ENCODE measurements at regions not wholly inside any gene's neighbourhood (a gene's known extent, or its start where the extent isn't known, plus 50 kb on each side); places are given as distances from the start of the nearest gene placed in this dataset.
"Not testable (repeated sequence)": the region's sequence is repeated elsewhere in the genome, so short reads cannot be mapped to it uniquely, and the experiment has no call there.

DNA sequence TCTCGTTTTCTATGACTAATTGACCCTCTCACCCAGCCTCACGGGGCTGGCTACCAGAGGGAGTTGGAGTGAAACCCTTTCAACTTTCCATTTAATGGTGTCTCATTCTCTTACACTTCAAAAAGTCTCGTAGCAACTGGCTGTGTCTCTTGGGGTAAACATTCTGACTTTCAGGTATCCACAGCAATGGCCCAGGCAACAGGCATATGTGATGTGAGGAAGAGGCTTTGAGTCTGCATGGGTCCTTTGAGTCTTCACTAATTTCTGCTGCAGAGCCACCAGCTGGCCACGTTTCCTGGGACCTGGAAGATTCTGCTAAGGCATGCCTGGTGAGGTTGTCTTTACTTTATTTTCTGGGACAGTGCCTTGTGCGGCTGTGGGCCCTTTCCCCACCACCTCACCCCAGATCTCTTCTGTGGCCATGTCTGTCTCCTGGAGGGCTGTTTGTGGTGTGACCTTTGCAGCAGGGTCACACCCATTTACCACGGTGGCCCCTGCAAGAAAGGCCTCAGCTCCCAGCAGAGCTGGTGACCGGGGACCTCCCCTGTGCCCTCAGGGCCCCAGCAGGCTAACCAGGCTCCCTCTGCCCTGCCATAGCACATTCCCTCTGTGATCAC is 112.5 kb upstream of the FRG1 start:
- DNase-seq (ENCODE audit: low spot score), result no peak

DNA sequence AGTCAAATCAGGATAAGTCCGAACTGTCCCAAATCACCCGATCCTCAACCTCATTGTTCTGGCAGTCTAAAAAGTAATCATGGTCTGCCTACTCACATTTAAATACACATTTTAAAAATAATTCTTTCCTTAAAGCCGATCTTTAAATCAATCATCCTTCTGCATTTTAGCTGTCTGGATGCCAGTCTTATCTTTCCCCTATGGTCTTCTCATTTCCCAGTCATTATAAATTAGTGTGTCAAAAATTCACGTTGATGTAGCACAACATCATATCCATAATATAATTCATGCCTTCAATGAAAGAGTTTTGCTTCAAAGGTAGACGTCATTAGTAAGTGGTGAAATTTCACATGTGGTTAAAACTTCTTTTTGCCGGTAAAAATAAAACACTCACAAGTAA is 108.1 kb upstream of the FRG1 start:
- DNase-seq (ENCODE audit: low spot score), result no peak

DNA sequence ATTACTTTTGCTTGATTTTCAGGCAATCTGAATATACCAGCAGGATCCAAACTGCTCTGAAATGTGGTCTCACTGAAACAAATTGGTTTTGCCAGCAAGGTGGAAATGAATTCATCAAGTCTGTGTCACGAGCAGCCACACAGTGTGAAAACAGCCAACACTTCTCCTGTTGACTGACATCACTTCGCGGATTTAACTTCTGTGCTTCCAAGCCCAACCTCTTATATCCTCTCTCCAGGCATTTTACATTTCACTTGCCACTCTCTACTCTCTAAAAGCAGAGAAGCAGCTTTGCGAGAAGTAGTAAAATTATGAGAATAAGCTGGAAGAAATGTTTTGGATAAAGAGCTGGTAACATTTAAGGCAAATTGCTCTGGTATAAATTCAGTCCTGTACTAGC is 106.1 kb upstream of the FRG1 start:
- DNase-seq (ENCODE audit: low spot score), result no peak

DNA sequence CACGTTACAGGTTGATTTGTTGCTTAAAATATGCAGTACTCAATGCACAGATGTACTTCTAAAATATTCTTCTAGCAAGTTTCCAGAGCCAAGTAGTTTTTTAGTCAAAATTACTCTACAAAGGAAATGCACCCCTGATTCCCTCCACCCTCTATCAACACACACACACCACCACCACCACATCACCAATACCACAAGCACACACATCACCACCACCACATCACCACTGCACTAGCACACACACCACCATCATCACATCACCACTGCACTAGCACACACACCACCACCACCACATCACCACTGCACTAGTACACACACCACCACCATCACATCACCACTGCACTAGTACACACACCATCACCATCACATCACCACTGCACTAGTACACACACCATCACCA is 105.2 kb upstream of the FRG1 start:
- DNase-seq (ENCODE audit: low spot score), result no peak

DNA sequence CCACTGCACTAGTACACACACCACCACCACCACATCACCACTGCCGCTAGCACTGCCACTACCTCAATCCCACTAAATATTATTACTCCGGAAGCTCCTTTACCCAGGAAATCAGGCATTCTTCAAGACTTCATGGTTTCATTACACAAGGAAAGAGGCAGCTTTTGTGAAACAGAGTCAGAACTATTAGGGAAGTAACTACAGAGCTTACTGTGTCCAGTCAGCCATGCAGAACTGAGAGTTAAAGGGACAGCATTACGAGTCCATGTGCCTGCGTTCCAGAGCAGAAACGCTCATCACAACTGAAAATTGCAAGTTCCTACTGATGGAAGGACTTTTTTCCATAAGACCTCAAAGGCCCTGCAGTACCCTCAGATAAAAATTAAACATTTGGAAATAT is 103.2 kb upstream of the FRG1 start:
- DNase-seq (ENCODE audit: low spot score), result no peak

DNA sequence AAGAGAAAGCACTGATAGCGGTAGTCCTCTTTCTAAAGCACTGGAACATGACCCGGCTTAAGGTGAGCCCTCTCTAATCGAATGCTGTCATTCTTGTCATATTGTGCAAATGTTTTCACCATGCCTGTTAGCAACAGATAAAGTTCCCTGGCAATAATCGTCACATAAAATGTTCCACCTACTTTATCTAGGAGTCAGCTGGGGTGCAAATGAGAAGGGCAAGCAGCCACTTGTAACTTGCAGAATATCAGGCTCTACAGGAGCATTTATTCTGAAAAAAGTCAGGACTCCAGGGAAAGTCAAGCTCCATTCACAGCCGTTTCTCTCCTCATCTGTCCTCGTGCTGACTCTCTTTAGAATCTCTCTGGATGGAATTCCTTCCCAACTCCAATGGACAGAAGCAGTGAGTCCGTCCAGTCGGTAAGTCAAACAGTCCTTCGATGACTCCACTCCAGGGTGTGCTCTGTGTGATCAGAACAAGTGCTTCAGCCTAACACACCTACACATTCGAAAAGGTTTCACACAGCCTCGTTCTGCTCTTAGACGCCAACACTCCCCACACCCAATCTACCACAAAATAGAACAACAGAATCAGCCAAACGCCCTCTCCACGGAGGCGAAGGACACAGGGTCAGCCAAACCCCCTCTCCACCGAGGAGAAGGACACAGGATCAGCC is 101.7 kb upstream of the FRG1 start:
- no peak for DNase-seq (ENCODE audit: low spot score)

DNA sequence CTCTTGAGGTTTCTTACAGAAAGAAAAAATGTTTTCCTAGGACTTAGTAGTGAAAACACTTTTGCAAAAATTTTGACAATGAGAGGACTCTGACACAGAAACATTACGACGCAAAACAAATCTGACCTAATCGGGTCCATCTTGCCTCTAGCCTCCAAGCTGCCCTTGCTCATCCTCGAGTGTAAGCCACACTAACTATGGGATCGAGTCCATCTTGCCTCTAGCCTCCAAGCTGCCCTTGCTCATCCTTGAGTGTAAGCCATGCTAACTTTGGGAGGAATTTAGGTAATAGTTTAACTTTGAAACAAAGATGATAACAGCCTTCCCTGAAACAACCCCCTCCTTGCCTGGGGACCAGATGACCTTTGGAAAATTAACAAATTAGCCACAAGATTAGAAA is 100.3 kb upstream of the FRG1 start:
- no peak for DNase-seq (ENCODE audit: low spot score)

DNA sequence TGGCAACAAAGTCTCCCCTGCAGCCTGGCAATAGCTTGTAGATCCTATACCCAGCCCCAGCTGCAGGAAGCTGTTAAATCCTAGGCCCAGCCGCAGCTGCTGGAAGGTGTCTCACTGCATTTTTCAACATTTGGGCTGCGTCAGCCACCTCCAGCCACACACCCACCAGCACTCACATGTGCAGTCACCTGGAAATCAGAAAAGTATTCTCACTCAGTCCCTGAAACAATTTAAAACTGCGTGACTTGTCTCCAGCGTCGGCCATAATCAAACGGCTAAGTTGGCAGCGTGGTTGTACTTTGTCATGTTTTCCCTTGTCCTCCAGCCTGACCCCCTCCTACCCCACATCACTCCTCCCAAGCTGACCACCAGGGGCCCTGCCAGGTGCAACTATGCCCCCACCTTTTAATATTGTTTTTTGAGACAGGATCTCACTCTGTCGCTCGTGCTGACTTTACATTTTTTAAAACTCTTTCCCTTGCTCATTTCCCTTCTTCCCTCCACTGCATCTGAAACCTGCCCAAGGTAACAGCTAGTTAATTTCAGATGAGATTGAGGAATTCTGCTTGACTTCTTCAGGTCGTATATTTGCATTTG is 97.2 kb upstream of the FRG1 start:
- DNase-seq (ENCODE audit: low spot score), result no peak

DNA sequence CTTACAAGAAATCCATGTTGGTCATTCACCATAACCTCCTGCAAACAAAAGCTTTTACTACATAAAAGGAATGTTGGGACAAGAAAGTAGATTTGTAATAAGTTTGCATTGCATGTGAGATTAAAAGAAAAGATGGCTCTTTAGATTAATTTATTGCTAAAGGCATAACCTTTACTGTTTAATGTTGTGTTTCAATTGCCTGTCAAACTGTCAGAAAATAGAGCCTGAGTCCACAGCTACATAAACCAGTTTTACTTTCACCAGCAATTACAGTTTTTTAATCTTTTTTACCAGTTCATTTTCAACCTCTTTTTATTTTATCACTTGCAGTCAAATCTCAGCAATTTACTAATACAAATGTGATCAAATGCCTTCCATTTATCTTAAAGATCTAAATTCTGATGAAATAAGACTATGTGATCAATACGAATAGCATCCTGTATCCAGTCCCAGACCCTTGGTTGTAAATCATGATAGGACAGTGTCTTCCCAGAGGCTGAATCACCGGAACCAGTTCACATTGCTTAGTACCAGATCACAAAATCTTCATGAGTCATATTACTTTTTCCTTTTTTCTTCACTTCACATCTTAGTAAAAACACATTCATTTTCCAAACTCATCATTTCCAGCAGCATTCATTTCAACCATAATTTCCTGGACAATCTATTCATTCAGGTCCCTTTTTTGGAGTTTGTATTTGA is 95.4 kb upstream of the FRG1 start:
- DNase-seq (ENCODE audit: low spot score), result no peak

DNA sequence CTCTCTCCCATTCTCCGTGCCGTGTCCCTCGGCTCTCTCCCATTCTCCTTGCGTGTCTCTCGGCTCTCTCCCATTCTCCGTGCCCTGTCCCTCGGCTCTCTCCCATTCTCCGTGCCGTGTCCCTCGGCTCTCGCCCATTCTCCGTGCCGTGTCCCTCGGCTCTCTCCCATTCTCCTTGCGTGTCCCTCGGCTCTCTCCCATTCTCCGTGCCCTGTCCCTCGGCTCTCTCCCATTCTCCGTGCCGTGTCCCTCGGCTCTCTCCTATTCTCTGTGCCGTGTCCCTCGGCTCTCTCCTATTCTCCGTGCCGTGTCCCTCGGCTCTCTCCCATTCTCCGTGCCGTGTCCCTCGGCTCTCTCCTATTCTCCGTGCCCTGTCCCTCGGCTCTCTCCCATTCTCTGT is 94.6 kb upstream of the FRG1 start:
- DNase-seq (ENCODE audit: low spot score), result not testable (repeated sequence)

DNA sequence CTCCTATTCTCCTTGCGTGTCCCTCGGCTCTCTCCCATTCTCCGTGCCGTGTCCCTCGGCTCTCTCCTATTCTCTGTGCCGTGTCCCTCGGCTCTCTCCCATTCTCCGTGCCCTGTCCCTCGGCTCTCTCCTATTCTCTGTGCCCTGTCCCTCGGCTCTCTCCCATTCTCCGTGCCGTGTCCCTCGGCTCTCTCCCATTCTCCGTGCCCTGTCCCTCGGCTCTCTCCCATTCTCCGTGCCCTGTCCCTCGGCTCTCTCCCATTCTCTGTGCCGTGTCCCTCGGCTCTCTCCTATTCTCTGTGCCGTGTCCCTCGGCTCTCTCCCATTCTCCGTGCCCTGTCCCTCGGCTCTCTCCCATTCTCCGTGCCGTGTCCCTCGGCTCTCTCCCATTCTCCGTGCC is 94.1 kb upstream of the FRG1 start:
- not testable (repeated sequence) for DNase-seq (ENCODE audit: low spot score)

DNA sequence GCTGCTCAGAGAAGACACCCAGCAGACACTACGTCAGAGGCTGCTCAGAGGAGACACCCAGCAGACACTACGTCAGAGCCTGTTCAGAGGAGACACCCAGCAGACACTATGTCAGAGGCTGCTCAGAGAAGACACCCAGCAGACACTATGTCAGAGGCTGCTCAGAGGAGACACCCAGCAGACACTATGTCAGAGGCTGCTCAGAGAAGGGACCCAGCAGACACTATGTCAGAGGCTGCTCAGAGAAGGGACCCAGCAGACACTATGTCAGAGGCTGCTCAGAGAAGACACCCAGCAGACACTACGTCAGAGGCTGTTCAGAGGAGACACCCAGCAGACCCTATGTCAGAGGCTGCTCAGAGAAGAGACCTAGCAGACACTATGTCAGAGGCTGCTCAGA is 92.0 kb upstream of the FRG1 start:
- not testable (repeated sequence) for DNase-seq (ENCODE audit: low spot score)

DNA sequence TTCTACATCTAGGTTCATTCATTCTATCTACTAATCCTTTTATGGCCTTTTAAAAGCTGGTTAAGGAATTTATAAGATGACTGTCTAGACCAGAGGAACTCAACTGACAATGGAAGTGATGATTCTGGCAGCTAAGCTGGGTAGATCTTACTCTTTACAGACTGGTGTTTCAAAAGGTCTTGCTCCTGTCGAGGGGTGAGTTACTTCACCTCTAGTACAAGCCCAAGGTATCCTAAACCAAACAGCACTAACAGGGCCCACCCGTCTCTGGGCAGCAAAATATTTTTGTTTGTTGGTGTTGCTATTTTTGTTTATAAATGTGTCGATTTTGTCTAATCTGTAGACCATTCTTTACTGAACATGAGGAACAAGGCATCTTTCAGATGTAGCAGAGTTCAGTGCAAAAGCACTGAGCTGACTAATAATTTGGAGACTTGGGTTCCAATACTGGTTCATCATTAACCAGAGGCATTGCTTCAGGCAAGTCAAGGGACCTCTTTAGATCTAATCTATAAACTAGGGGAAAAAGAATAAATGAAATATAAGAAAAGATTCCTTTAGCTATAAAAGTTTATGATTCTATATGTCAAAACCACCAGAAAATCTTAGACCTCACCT is 90.3 kb upstream of the FRG1 start:
- no peak for DNase-seq (ENCODE audit: low spot score)

DNA sequence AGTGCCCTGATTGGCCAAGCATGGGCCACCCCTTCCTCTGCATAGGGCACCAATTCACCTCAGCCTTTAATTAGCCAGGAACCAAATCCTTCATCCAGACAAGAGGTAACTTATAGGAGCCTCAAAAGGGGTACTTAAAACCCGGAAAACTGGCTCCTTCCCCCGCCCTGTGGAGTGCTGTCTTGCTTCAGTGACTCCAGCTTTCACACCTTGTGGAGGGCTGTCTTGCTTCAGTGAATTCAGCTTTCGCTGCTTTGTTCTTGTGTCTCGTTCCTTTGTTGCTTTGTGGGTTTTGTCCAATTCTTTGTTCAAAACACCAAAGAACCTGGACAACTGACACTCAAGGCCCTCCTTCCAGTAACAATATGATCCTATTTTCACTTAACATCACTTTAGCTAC is 82.2 kb upstream of the FRG1 start:
- no peak for DNase-seq (ENCODE audit: low spot score)

DNA sequence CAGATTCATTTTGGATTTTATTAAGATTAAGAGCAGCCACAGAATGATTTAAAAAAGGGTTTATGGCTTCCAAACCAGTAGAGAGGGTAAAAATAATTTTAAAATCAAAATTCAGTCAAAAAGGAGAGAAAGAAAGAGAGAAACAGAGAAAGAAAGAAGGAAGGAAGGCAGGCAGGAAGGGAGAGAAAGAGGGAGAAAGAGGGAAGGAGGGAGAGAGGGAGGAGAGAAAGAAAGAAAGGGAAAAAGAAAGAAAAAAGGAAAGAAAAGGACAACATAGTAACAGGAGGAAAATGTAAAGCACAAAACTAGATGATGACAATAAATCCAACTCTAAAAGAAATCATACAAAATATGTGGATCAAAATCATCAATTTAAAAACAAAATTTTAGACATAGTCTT is 79.6 kb upstream of the FRG1 start:
- DNase-seq (ENCODE audit: low spot score), result no peak

DNA sequence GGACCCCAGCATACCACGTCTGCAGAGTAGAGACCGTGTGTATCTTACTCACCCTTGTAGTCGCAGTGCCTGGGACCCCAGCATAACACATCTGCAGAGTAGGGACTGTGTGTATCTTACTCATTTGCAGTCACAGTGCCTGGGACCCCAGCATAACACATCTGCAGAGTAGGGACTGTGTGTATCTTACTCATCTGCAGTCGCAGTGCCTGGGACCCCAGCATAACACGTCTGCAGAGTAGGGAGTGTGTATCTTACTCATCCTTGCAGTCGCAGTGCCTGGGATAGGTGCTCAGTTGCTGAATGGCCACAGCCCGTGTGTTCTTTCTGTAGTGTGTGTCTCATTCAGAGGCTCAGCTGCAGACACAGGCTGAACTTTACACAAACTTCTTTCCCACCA is 71.4 kb upstream of the FRG1 start:
- no peak for DNase-seq (ENCODE audit: low spot score)

DNA sequence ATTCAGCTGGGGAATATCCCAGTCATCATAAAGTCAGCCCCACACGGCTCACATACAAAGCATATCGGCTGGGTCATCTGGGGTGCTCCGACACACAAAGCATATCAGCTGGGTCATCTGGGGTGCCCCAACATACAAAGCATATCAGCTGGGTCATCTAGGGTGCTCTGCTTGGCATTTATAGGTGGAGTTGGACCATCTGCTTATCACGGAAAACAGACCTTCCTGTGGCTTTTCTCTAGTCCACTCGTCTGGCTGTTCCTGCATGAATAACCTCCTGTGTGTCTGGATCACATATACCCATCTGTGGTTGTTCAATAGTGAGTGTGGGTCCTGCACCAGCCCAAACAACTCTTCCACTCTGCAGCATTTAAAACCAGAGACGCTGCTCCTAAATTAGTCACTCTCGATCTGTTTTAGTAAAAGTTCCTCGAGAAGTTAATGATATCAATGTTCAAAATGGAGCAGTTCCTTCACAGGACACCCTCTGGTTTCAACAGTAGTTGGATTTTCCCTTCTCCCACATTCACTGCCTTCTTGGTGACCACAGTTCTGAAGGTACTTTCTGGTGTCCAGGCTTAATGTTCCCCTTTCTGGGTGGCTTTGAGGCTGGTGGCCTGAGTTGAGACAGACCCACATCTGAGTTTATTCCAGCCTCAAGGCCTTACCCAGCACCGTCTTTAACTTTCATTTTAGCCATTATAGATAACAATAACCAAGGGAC is 70.0 kb upstream of the FRG1 start:
- no peak for DNase-seq (ENCODE audit: low spot score)

DNA sequence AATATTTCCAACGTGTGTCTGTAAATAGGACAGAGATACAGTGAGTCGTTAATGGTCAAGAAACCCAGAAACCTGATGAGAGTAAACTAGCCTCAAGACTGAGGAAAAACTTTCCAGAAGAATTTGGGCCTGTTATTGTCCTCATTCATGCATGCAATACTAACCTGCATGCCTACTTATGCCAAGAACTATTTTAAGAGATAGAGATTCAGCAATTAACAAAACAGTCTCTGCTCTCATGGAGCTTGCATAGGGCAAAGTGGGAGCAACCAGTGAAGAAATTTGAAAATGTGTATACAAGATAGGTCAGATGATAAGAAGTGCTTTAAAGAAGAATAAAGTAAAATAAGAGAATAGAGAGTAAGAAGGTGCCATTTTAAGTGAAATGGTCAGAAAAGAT is 66.1 kb upstream of the FRG1 start:
- DNase-seq (ENCODE audit: low spot score), result no peak

DNA sequence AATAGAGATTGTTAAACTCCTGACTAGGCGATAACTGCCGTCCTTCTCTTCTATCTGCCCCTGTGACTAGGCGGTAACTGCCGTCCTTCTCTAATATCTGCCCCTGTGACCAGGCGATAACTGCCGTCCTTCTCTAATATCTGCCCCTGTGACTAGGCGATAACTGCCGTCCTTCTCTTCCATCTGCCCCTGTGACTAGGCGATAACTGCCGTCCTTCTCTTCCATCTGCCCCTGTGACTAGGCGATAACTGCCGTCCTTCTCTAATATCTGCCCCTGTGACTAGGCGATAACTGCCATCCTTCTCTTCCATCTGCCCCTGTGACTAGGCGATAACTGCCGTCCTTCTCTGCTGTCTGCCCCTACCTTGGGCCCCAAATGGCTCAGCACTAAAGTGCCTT is 59.5 kb upstream of the FRG1 start:
- DNase-seq (ENCODE audit: low spot score), result not testable (repeated sequence)

DNA sequence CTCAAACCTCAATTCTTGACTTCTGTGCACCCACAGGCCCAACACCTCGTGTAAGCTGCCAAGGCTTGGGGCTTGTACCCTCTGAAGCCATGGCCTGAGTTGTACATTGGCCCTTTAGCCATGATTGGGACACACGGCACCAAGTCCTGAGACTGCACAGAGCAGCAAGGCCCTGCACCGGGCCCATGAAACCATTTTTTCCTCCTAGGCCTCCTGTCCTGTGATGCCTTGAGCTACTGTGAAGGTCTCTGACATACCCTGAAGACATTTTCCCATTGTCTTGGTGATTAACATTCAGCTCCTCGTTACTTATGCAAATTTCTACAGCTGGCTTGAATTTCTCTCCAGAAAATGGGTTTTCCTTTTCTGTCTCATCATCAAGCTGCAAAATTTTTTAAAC is 52.3 kb upstream of the FRG1 start:
- not testable (repeated sequence) for DNase-seq (ENCODE audit: low spot score)
